ENCODE measurements at regions not wholly inside any gene's neighbourhood (a gene's known extent, or its start where the extent isn't known, plus 50 kb on each side); places are given as distances from the start of the nearest gene placed in this dataset.

GRCh38 chr3:76841747-76842146 is 198.2 kb upstream of the ROBO2 start:
- TF ChIP-seq, protein P1, sequence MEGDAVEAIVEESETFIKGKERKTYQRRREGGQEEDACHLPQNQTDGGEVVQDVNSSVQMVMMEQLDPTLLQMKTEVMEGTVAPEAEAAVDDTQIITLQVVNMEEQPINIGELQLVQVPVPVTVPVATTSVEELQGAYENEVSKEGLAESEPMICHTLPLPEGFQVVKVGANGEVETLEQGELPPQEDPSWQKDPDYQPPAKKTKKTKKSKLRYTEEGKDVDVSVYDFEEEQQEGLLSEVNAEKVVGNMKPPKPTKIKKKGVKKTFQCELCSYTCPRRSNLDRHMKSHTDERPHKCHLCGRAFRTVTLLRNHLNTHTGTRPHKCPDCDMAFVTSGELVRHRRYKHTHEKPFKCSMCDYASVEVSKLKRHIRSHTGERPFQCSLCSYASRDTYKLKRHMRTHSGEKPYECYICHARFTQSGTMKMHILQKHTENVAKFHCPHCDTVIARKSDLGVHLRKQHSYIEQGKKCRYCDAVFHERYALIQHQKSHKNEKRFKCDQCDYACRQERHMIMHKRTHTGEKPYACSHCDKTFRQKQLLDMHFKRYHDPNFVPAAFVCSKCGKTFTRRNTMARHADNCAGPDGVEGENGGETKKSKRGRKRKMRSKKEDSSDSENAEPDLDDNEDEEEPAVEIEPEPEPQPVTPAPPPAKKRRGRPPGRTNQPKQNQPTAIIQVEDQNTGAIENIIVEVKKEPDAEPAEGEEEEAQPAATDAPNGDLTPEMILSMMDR (IDR thresholded peaks at IDR 0.05 in 2 of 3, conservative IDR thresholded peaks at IDR 0.05 in 1 of 3; ENCODE audit: control insufficient read depth in 2 of 3, extremely low read depth in 1 of 3, insufficient read depth in 1 of 3, low read depth in 3 of 3, low read length in 3 of 3) = no peak
- no peak for TF ChIP-seq IRF5 (IDR thresholded peaks at IDR 0.05; ENCODE audit: borderline replicate concordance)
- TF ChIP-seq POLR2A (IDR thresholded peaks at IDR 0.05; ENCODE audit: low read depth, low read length) = no peak
- TF ChIP-seq BRCA1 (IDR thresholded peaks at IDR 0.05; ENCODE audit: low read depth, low read length) = no peak
- TF ChIP-seq FOXK2 (IDR thresholded peaks at IDR 0.05) = no peak
- TF ChIP-seq MEF2A (IDR thresholded peaks at IDR 0.05; ENCODE audit: insufficient read depth, low read depth, low read length) = no peak
- TF ChIP-seq JUNB (IDR thresholded peaks at IDR 0.05) = no peak
